HPDE6-E6E7 (cell line): ENCODE measurements at regions not wholly inside any gene's neighbourhood (a gene's known extent, or its start where the extent isn't known, plus 50 kb on each side); places are given as distances from the start of the nearest gene placed in this dataset.

Experiments used
- DNase-seq: peaks from one replicate; pipeline ENCODE4 v3.0.0; 2011; ENCODE audit warnings: missing footprints; ENCODE audit errors: extremely low spot score

DNA sequence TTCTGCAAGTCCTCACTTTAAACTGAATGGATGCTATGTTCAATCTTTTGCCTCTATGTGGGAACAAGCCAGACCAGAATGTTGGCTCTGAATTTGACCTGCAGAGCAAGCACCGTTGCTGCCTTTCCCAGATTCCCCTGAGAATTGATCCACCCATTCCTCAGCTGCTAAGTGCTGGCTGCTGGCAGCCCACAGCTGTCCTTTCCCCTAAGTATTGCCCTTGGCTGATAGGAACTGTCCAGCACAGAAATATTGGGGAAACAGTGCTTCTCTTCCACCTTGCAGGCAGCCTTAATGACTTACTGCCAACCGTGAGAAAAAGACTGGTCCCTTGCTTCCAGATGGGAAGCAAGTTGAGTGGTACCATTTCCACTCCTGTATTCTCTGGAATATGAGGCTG, 475.9 kb downstream of the PDHA2 start:
- no peak for DNase-seq

DNA sequence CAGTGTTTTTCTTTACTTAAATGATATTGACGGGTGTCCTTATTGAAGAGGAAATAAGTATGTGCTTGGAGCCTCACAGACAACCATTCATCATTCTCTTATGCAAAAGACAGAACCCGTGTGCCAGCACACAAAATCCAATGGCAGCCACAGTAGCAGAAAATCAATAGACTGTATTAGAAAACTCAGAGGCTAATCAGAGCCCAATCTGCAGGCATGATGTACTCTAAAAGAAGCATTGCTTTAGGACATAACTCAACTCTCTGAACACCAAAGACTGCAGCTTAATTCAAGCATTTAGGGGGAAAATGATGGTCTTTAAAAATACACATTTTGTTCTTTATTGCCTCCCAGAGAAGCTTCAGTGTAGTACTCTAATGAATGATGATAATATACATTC, 476.9 kb downstream of the PDHA2 start:
- no peak for DNase-seq

DNA sequence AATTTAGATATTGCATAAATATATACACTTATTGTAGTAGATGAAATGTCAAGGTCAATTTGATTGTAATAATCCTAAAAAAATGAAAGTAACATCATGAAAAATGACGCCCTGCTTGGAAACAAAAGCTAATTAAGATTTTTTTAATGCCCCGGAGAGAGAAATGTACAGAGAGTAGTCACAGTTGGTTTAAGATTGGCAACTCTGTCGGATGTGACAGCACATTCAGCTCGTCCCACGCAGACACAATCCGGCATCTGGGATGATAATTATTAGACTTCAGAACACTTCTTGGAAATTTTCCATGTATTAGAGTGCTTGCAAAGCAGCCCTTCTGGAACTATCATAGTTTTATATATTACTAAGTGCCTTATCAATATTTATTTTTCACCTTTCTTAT, 478.0 kb downstream of the PDHA2 start:
- DNase-seq: no peak

DNA sequence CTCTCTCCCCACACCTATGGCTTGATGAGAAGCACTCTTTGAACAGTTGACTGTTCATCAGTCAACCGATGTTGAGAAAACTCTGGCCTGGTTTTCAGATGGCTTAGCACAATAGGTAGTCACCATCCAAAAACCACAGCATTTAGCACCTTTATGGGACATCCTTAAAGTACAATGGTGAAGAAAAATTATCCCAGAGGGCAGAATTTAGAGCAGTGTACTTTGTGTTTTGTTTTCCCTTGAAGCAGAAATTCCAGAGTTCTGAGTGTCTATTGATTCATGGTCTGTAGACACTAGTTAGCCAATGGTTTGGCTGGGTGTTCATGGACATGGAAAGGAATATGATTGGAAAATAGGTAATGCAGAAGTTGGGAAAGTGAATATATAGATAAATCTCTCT, 487.0 kb downstream of the PDHA2 start:
- no peak for DNase-seq

DNA sequence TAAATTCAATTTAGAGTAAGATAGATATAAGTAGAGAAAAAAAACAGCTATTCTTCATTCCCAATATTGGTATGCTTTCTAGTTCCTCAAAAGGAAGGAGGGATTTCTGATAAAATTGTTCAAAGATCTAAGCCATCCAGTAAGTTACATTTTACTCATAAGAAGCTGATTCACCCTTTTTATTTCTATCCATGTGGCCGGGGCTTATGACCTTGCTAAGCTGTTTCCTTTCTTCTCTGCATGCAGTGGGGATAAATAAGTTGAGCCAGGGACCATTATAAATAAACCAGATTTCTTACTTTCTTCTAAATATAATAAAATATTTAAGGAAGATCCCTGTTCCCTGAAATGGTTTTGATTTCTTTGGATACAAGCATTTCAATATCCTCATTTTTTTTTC, 502.3 kb downstream of the PDHA2 start:
- no peak for DNase-seq

DNA sequence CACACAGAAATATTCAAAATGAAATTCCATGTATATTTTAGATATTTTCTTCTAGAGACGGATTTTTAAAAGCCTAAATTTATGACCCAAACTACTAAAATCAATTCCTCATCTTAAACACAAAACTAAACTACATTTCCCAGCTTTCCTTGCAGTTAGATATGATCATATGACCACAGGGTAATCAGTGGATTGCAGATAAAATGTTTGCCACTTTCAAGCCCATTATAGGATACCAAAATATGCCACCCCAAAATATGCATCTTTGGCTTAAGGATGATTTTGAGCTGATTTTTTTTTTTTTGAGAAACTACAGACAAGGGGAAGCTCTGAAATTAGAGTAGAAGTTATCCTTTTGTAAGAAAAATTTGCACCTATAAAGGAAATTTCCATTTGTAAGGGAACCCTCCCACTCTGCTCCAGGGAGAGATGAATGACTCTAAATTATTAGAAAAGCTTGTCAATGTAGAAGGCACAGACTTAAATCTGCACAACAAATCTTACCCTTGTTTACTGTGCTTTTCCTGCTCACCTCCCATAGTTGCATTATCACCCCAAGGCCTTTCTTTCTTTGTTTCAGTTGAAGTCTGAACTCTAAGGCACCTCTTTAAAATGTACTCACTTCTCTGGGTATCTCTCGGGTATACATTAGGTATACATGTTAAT, 503.0 kb downstream of the PDHA2 start:
- DNase-seq: no peak

DNA sequence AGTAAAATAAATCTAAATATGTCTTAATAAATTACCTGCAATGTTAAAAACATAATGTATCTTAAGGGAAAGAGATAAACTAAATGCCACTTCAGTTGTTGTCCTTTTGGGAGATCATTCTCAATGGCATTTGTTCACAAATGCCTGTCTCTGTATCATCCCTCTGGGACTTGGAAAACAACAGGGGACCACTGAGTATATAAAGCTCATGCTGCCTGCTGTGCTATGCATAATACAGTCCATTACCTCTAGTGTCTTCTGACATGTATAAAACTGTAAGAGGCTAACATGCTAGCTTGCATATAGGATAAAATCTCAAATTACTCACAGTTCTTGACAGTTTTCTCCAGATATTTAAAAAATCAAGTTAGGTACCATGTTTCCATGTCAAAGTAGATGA, 503.9 kb downstream of the PDHA2 start:
- DNase-seq: no peak

DNA sequence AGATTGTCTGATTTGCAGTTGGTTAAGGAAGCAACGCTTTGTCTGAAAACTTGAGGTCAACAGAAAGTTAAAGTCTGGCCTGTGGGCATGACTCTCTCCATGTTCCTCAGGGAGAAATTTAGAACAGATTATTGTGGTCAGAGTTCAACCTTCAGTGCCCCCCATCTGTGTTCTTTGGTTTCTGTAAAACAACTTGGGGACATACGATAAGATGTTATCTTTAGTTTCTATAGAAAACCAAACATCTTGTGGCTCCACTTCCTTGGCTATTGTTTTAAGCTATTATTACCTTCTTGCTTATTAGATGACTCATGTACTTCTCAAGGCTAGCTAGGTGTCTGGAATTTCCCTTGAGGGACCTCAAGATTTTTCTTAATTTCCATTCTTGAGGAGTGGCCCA, 507.7 kb downstream of the PDHA2 start:
- DNase-seq: no peak

DNA sequence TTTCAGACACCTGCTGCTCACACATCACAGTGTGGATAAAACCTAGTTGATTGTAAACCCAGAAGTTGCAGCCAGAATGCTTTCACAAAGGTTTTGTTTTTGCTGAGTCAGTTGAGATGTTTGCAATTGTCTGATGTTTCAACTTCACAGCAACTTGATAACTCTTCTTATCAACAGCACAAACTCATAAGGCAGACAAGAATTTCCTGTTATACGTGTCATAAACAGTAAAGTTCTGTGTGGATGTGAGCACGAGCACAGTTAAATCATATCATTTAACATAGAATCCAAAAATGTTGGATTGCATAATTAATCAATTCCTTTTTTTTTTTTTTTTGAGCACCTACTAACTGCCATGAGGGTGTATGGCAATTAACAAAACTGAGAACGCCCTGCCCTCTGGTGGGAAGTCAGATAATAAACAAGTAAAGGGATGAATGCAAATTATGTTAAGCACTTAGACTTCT, 512.2 kb downstream of the PDHA2 start:
- DNase-seq: no peak

DNA sequence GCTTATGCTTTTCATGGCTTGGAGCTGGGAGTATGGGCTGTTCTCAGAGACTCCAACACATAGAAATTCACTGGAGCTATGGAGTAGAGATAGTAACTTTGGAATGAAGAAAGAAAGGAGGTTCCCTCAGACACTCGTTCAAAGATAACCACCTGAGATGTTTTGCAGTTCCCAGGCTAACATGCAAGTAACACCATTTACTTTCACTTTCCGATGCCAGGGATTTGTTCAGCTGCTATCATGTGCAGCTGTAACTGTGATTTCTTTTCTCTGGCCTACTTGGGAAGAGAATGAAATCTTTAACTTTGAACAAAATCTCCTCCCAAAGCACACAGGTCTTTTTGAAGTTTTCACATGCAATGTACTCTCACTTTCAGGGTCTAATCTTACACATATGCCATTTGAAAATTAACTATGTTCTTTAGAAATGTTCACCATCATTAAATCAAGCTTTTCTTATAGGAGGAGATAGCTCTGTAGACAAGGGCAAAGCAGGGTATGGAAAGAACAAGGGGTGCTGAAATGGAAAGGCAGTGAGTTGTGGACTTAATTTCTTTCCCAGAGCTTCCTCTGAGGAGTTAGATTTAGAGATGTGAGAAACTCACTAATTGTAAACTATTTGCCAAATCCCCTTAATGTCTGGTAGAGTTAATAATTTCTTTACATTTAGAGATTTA, 514.3 kb downstream of the PDHA2 start:
- DNase-seq: no peak

DNA sequence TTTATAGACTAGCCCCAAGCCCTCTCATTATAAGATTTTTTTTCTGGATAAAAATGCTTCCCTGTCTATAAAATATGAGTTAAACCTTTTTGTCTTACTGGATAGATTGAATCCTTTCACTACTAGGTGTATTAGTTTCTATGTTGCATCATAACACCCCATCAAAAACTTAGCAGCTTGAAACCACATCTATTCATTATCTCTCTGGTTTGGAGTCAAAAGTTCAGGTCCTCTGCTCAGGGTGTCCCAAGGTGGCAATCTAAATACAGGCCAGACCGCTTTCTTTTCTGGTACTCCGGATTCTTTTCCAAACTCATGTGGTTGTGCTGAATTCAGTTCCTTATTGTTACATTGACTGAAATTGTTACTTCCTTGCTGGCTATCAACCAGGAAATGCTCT, 515.5 kb downstream of the PDHA2 start:
- no peak for DNase-seq

DNA sequence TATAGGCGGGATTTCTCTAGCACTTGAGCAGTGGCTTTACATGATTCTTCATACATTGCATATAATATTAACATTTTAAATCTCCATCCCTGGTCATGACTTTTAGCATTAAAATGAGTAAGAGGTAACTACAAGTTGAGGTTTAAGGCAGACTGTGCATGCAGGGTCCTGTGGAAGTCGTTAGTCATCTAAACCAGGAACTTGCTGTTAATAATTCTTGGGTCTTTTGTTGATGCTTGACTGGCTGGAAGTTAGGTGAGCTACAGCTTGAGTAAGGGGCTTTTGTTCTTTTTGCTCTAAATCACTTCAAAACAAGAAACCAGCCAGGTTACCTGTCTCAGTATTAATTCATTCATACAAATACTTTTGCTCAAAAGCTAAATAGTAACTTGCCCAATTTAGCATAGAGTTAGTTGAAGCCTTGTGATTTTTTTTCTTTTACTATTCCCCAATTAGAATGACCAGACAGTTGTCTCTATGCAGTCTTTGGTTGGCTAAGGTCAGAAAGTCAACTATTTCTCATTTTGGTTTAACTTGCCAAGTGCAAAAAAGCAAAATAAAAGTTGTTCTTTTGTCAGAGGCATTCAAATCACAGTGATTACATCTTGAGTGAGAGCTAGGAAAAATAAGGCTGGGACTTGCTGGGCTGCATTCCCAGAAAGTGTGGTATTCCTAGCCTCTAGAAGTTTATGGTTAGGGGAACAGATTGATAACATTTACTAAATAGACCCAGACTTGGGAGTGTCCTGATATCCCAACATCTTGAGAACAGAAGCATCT, 516.9 kb downstream of the PDHA2 start:
- DNase-seq: no peak

DNA sequence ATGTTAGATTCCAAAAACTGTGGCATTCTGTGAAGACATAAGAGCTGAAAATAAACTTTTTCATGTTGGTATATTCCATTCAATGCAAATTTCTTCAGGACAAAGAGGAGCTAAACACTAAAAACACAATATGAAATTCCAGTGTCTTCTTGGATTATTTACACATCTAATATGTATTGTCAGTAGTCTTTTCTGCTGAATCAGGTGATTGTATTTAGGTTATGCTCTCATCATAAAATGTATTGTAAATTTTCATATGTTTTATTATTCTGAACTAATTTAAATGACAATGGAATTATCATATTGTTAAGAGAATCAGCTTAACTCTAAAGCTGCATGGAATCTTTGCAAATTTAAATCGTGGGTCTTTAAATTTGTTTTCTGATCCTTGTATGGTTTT, 526.7 kb downstream of the PDHA2 start:
- DNase-seq: no peak

DNA sequence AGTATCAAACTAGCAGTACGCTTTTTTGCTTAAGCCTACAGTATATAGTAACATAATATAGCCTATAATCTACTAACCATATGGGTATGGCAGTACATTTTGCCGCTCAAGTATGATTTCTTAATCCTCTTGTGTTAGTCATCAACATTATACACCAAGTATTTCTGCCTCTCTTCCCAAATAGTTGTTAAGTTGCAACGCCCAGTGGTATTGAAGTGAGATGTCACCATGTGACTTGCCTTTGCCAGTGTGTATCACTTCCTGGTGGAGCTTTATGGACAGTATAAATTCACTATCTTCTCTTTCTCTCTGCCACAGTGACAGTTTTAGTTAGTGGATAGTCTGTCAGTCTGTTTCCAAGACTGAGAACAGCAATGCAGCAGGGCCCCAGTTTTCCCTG, 535.5 kb downstream of the PDHA2 start:
- DNase-seq: no peak

DNA sequence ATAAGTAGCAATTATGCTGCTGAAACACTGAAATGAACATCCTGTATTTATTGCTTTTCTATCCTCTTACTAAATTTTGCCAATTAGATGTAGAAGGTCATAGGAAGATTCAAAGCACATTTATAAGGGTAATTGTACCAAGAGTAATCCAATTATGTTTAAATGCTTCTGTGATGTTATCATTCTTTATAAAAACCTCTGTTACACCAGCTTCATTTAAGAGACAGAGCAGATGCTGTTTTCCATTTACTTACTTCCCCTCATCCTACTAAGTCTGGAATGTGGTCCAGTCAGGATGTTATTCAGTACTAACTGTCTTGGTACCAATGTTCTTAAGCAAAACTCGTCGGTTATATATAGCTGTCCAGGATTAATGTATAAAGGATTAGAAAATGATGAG, 539.6 kb downstream of the PDHA2 start:
- DNase-seq: no peak

DNA sequence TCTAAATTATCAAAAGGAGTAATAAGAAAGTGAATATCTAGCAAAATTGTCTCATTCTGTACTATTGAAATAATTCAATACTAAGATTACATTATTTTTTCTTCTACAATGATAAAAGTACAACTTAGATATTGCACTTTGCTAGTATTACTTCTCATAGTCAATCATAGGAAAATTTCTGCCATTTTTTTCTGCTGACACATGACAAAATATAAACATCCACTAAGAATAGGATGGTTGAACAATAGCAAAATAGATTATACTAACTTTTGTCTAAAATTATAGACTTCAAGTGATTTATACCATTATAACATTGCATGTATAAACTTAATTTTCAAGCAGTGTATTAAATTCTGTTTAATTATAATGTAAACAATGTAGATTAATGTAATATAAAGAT, 540.2 kb downstream of the PDHA2 start:
- no peak for DNase-seq

DNA sequence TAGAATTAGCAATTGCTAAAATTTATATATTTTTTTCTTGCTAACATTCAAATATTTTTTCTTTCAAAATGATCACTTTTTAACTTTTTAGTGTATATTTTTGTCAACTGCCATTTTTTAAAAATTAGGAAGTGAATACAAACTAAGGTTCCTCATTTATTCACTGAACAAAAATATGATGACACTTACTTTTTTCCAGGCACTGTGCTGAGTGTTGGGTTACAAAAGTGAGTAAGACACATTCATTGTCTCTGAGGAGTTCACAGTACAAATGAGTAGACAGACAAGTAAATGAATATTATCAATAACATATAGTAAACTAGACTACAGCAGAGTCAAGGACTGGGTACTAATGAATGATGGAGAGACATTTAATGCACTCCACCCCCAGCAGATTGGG, 543.5 kb downstream of the PDHA2 start:
- no peak for DNase-seq

DNA sequence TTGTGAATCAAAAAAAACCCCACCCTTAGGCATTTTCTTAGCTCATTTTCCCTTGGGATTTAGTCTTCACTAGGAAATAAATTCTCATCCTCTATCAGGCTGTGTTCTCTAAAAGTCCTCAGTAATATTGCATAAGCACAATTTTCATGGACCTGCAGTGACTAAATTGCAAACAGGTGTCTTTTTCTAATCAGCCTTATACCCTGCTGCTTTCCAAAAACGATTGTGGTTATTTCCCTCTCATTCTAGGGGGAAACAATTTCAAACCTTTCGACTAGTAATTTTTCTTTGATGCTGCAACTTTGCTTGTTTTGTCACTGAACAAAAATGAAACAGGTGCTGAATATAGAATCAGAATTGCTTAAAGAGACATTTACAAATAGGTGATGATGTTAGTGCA, 549.9 kb downstream of the PDHA2 start:
- no peak for DNase-seq

DNA sequence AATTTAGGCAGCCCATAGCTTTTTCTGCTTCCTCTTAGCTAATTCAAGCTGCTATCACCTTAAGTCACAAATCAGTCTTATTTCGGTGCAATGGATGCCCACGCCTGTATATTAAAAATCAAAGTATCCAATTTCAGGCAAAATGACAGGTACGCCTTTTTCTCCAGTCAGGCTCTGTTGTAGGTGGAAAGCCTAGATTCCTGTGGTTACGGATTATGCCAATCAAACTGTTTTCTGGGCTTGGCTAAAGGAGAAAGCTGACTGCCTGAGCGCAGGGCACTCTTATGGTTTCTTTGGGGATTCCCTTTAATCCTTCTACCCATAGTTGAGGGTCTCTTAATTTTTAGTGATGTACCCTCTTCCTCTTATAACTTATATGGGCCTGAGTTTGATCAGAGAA, 550.5 kb downstream of the PDHA2 start:
- DNase-seq: no peak

DNA sequence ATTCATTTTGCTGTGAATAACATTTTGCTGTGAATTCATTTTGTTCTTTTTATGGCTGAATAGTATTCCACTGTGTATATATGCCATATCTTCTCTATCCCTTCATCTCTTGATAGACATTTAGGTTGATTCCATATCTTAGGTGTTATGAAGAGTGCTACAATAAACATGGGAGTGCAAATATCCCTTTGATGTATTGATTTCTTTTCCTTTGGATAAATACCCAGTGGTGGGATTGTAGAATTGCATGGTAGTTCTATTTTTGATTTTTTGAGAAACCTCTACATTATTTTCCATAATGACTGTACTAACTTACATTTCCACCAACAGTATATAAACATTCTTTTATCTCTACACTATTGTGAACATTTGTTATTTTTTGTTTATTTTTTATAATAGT, 555.9 kb downstream of the PDHA2 start:
- DNase-seq: no peak

DNA sequence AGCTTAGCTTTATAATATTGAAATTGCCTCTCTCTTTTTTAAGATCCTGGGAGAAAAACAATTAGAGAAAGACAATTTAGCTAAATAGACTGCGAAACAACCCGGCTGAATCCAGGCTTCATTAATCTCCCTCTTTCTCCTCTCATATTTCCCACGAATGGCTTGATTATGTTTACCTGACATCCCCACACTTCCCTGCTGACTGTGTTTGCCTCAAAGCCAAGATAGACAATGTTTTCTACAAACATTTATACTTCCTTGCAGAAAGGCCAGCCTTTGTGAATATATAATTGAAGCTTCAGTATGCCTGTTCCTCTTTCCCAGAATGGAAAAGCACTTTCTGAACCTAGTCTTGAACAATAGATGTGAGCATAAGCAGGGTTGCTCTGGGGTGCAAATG, 566.8 kb downstream of the PDHA2 start:
- no peak for DNase-seq

DNA sequence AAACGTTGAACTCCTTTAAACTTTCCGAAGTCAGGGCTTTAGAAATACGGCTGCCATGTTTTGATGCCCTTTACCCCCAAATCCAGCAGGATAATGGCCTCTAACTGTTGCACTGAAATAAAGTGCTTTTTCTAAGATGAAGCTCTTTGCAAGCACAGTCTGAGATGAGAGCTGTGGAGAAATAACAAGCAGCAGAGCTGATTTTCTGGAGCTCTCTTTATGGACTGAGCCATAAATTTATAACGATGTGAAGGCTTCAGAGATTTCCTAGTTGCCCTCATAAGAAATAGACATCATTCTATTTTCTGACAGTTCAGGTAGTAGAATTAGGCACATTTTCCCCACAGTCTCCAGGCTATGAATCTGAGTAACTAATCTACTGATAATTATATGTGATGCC, 567.3 kb downstream of the PDHA2 start:
- DNase-seq: no peak
